Activated T-helper 1 cell treated with anti-CD3 and anti-CD28 coated beads, Interleukin-12 subunit alpha, Interleukin-12 subunit beta, Interleukin-2, Interleukin-4 antibody, amounts not matched to agents 30 ng/mL and 10 ng/mL and 1 ng/mL, durations not matched to agents 14 hours and 24 hours and 36 hours (primary cell): ENCODE measurements at regions not wholly inside any gene's neighbourhood (a gene's known extent, or its start where the extent isn't known, plus 50 kb on each side); places are given as distances from the start of the nearest gene placed in this dataset.

Experiments
- DNase-seq: peaks from one replicate; pipeline ENCODE4 v3.0.0; 2021; ENCODE audit warnings: low spot score
- H3K27ac Mint-ChIP-seq: one replicate; pipeline ENCODE4 v1.8.0; 2021; ENCODE audit warnings: mild to moderate bottlenecking, mixed read lengths
- H3K27me3 Mint-ChIP-seq: one replicate; pipeline ENCODE4 v1.8.0; 2022; ENCODE audit warnings: mild to moderate bottlenecking, moderate library complexity, mixed read lengths; ENCODE audit not compliant: insufficient read depth
- H3K36me3 Mint-ChIP-seq: one replicate; pipeline ENCODE4 v1.8.0; 2021; ENCODE audit warnings: low read depth, mixed read lengths
- H3K4me1 Mint-ChIP-seq: one replicate; pipeline ENCODE4 v1.8.0; 2021; ENCODE audit warnings: low read depth, mixed read lengths
- H3K4me3 Mint-ChIP-seq: one replicate; pipeline ENCODE4 v1.8.0; 2021; ENCODE audit warnings: mild to moderate bottlenecking, moderate library complexity, mixed read lengths
- H3K9me3 Mint-ChIP-seq: one replicate; pipeline ENCODE4 v1.8.0; 2021; ENCODE audit warnings: mixed read lengths
- intact Hi-C: fragments of 100-400 bp; cut with micrococcal nuclease; formaldehyde crosslinking; loops from one replicate; pipeline ENCODE4 v1.15.1; 2024

DNA sequence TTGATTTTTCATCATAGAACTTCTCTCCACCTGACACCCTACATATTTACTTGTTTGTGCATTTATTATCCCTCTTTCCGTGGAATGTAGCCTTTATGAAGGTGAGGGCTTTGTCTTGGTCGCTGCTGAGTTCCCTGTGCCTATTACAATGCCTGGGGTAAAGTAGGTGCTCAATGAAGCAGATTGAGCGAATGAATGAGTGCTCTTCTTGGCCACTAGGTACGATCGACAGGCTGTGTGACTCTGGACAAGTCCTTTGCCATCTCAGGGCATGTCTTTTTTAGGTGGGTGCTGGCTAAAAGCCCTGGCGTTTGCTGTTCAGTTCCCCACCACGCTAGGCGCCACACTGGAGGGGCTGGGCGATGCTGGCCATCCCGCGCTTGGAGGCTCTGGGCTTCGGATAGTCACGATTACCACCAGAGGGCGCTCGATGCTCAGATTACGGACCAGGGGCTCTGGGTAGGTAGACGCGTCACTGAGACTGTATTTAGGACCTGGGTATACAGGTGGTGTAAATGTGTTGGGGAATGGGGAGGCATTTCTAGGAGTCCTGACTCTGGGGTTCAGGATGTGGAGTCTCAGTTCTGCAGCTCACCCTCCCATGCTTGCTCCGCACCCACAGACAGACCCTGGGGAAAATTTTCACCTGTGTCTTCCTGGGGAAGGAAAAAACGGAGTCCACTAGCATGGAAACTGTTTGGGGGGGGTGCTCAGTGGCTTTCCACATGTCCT lies 71.0 kb upstream of the CSF3R start:
- peak; percentile 50 for DNase-seq
- Mint-ChIP-seq H3K9me3 (no peaks in the 10 kb centered on the region), H3K4me1 (no peaks in the 10 kb centered on the region), H3K36me3 (no peaks in the 10 kb centered on the region), H3K4me3 (no peak overlapping the region), H3K27me3 (peaks cover 22% of the 10 kb centered on the region), H3K27ac (no peak overlapping the region)
- intact Hi-C loops: loop anchor here (1.0 kb wide), 1 partner anchor 881 kb away; no protein-coding TSS in a partner anchor

DNA sequence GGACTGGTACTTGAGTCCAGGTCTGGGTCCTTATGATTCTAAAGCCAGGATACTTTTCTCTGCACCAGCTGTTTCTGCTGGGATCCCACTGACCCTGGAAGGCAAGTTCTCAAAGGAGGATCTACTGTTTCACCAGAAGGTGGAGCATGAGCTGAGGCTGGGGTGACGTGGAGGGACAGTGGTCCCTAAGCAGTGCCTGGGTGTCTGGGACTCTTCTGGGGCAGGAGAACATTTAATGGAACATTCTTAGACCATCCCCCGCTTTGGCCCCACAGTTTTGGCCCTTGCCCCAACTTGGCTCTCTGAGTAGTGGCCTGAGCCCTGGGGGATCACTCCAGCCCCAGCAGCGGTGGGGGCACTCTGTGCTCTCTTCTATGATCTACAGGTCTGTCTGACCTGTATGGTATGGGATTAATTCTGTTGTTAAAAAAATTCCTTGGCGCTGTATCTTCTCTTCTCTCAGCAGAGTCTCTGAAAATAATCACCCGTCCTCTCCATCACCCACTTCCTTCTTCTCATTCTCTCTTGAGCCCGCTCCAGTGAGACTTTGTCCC lies 60.3 kb upstream of the CSF3R start:
- intact Hi-C loops: no loop called here
- no peak for DNase-seq
- Mint-ChIP-seq H3K27me3 (peaks cover 19% of the 10 kb centered on the region), H3K4me3 (no peak overlapping the region), H3K36me3 (no peaks in the 10 kb centered on the region), H3K9me3 (no peaks in the 10 kb centered on the region), H3K27ac (no peak overlapping the region), H3K4me1 (no peaks in the 10 kb centered on the region)

DNA sequence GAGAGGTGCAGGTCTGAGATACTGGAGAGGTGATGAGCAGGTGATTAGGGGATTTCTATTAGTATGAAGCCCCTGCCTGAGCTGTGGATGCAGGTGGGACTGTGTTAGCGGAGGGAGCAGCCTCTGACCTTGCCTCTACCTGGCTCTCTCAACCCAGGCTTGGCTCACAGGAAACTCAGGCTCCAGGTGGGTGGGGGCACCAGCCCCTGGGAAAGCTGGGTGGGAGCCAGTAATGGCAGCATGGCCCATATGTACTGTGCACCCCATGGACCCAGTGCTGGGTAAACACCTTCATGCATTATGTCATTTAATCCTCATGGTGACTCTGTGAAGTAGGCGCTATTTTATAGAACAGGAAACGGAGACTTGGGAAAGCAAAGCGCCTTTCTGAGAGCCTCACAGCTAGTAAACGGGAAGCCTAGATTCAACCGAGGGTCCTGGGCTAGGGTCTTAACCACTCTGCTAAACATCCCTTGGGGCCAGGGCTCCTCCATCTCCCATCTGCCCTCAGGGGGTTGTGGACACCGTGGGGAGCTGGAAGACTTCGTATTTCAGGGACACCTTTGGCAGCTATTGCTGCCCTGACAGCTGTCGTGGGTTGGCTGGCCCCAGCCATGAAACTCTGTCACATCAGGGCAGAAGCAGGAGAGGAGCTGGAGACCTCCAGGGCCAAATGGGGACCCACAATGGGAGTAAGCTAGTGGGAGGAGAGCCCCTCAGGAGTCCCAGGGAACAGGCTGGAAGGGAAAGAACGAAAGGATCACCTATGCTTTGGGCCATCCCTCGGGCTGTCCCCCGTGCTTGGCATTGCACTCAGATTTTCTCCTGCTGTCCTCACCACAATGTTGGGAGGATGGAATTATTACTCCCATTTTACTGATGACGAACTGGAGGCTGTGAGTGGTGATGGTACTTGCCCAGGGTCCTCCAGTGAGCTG lies 59.6 kb upstream of the CSF3R start:
- no peak overlapping the region for H3K27ac Mint-ChIP-seq
- H3K9me3 Mint-ChIP-seq: no peaks in the 10 kb centered on the region
- DNase-seq: no peak
- H3K27me3 Mint-ChIP-seq: peaks cover 21% of the 10 kb centered on the region
- no peaks in the 10 kb centered on the region for H3K36me3 Mint-ChIP-seq
- intact Hi-C loops: no loop called here
- H3K4me1 Mint-ChIP-seq: no peaks in the 10 kb centered on the region
- H3K4me3 Mint-ChIP-seq: no peak overlapping the region

DNA sequence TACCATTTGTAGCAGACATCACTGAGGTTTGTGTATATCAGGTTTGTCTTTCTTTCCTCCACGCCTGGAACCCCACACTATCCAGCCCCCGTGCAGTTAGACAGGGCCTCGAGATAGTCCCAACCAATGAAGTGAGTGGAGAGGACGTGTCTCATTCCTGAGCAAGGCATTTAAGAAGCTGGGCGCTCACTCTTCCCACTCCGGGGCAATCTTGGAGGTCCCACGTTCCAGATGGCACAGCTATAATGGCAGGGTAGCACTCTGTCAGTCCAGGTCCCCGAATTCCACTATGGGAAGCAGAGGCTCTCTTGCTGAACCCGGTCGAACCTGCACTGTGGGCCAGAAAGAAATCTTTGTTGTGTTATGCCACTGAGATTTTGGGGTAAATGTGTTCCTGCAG lies 57.3 kb upstream of the CSF3R start:
- intact Hi-C loops: no loop called here
- Mint-ChIP-seq H3K9me3 (no peaks in the 10 kb centered on the region), H3K36me3 (no peaks in the 10 kb centered on the region), H3K27ac (no peak overlapping the region), H3K4me1 (no peaks in the 10 kb centered on the region), H3K4me3 (no peak overlapping the region), H3K27me3 (peaks cover 12% of the 10 kb centered on the region)
- DNase-seq: no peak

DNA sequence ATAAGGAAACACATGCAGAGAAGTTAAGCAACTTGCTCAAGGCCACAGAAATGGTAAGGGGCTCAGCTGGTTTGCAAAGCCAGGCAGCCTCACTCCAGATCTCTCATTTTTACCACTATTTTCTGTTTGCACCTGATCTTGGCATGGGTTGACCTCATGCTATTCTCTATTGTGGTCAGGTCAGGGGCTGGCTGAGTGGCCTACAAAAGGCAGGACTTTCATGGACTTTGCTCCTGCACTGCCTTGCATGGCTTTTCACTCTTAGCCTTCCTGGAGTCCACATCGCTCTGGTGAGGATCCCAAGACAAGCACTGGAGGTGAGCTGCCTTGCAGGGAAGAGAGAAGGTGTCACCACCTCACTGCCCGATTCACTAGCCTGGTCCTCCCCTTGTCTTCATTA lies 56.8 kb upstream of the CSF3R start:
- Mint-ChIP-seq H3K27ac (no peak overlapping the region), H3K4me3 (no peak overlapping the region), H3K9me3 (no peaks in the 10 kb centered on the region), H3K36me3 (no peaks in the 10 kb centered on the region), H3K4me1 (no peaks in the 10 kb centered on the region), H3K27me3 (peaks cover 12% of the 10 kb centered on the region)
- intact Hi-C loops: no loop called here
- no peak for DNase-seq

DNA sequence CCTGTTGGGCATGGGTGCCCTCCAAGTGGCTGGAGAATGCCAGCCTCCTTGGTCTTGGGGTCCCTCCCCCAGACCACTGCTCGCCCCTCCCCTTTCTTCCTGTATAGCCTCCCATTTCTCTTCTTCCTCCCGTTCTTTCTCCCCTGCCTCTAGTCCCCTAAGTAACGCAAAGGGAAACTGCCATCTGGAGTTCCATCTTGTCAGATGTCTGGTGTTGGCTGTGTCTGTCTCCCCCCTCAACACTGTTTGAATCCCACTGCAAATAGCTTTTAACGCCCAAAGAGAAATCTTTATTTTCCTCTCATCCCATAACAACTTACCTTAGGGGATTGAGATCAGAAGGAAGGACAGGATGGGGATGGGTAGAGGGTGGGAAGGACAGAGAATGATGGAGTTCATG lies 55.3 kb upstream of the CSF3R start:
- Mint-ChIP-seq H3K27ac (no peak overlapping the region), H3K9me3 (no peaks in the 10 kb centered on the region), H3K27me3 (peaks cover 12% of the 10 kb centered on the region), H3K36me3 (no peaks in the 10 kb centered on the region), H3K4me1 (no peaks in the 10 kb centered on the region), H3K4me3 (no peak overlapping the region)
- no peak for DNase-seq
- intact Hi-C loops: no loop called here

DNA sequence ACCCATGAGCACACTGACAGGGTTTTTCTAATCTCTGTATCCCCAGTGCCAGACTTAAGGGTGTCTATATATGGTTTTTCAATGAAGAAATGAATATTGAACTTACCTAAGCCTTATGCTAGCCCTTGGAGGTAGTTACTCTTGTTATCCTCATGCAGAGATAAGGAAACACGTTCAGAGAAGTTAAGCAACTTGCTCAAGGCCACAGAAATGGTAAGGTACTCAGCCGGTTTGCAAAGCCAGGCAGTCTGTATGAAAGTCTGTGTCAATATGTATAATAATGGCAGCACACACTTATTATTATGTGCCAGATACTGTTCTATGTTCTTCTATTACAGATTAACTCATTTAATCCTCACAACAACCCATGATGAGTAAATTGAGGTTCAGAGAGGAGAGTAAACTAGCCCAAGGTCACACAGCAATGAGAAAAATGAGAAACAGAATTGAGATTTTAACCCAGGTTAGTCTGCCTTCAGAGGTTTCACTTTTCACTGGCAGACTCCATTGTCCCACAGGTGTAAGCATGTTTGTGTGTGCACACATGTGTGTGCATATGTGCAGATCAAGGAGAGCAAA lies 54.6 kb upstream of the CSF3R start:
- H3K27me3 Mint-ChIP-seq: peaks cover 12% of the 10 kb centered on the region
- intact Hi-C loops: no loop called here

DNA sequence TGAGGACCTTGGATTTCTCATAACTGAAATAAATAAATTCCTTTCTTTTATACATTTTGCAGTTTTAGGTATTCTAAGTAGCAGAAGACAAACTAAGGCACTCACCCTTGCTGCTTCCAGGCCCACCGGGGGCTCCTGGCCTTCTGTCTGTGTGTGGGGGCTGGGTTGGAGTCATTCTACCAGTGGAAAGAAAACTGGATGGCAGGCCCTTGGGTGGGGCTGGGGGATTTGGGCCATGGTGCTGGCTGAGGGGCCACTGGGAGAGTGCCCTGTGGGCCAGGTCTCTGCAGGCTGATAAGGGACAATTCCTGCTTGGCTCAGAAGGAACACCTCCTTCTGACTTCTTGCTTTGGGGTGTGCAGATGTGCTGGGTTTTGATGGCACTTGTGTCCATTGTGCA lies 54.0 kb upstream of the CSF3R start:
- Mint-ChIP-seq H3K4me3 (no peak overlapping the region), H3K4me1 (no peaks in the 10 kb centered on the region), H3K27me3 (peaks cover 12% of the 10 kb centered on the region), H3K27ac (no peak overlapping the region), H3K9me3 (no peaks in the 10 kb centered on the region), H3K36me3 (no peaks in the 10 kb centered on the region)
- intact Hi-C loops: no loop called here
- no peak for DNase-seq

More for the DNA sequence above, 54.6 kb upstream of the CSF3R start:
- no peak overlapping the region for H3K27ac Mint-ChIP-seq
- DNase-seq: no peak
- no peaks in the 10 kb centered on the region for H3K4me1 Mint-ChIP-seq
- H3K9me3 Mint-ChIP-seq: no peaks in the 10 kb centered on the region
- H3K36me3 Mint-ChIP-seq: no peaks in the 10 kb centered on the region
- H3K4me3 Mint-ChIP-seq: no peak overlapping the region

DNA sequence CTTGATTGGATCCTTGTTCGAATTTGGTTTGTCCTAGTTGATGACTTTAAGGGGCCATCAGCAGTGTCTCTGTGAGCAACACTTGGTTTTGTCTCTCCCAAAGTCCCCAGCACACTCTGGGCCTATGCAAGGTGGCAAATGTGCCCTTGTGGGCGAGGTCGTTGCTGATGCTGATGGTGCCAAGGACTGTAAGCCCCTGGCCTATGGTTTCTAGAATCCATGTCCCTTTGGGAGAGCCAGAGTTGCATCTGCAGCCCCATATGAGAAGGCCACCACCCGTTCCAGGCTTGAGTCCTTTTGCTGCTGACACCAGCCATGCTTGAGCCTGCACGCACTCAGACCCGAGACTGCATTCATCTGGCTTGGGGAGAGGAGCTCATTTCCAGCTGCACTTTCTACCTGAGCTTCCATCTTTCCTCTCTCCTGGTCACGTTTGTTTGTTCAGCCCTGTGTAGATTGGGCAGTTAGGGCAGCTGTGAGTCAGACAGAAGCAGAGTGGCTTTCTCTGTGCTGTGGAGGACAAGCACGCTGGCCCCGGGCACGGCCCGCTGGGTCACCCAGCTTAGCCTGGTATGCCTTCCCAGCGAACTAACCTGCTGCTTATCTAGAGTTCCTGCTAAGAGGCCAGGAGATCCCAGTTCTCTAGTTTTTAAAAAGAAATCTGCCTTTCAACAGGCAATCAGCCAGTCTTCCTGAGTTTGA lies 52.1 kb upstream of the CSF3R start:
- intact Hi-C loops: no loop called here
- Mint-ChIP-seq H3K27me3 (peaks cover 14% of the 10 kb centered on the region), H3K4me1 (no peaks in the 10 kb centered on the region), H3K9me3 (no peaks in the 10 kb centered on the region), H3K27ac (no peak overlapping the region), H3K4me3 (no peak overlapping the region), H3K36me3 (no peaks in the 10 kb centered on the region)
- no peak for DNase-seq

DNA sequence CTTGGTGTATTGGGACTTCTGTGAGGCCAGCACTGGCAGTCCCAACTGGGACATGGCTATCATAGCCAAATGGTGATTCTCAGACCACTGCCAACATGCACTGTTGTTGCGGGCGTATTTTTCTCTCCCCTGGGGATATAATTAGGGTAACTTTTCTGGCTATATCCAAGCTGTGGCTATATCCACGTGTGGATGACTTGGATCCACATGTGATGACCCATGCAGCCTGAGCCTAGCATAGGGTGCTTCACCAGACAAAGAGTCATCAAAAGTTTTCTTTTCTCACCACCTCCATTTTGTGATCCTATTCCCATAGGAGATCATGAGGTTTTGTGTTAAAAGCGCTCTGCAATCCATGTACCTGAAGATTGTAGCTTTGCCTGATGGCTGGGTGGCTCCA lies 51.2 kb upstream of the CSF3R start:
- intact Hi-C loops: no loop called here
- Mint-ChIP-seq H3K27ac (no peak overlapping the region), H3K27me3 (peaks cover 14% of the 10 kb centered on the region)

DNA sequence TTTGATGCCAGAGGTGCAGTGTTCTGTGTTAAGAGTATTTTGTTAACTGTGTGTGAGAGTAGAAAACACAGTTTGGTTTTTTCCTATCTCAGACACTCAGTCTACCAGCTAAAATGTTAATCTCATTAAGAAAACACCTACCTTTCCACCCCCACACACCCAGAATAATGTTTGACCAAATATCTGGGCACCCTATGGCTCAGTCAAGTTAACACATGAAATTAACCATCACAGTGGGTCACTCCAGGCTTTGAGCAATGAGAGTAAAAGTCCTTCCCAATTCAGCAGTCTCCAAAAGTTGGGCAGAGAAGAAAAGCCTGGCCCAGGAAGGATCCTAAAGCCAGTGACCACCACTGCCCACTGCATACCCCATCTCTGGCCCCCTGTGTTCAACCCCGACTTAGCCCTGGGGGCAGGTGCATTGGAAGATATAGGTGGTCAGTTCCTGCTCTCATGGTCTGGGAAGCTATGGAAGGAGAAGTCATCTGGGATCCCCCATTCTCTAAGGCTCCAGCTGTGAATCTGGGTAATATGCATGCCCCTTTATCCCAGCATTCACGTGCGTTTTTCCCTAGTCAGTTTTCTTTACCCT lies 50.2 kb upstream of the CSF3R start:
- DNase-seq: no peak
- Mint-ChIP-seq H3K4me1 (no peaks in the 10 kb centered on the region), H3K4me3 (no peak overlapping the region), H3K9me3 (no peaks in the 10 kb centered on the region), H3K36me3 (no peaks in the 10 kb centered on the region), H3K27me3 (peaks cover 16% of the 10 kb centered on the region), H3K27ac (no peak overlapping the region)
- intact Hi-C loops: no loop called here

More for the DNA sequence above, 51.2 kb upstream of the CSF3R start:
- no peaks in the 10 kb centered on the region for H3K9me3 Mint-ChIP-seq
- no peak overlapping the region for H3K4me3 Mint-ChIP-seq
- H3K36me3 Mint-ChIP-seq: no peaks in the 10 kb centered on the region
- H3K4me1 Mint-ChIP-seq: no peaks in the 10 kb centered on the region
- no peak for DNase-seq
